B cell (primary cell): ENCODE measurements at regions not wholly inside any gene's neighbourhood (a gene's known extent, or its start where the extent isn't known, plus 50 kb on each side); places are given as distances from the start of the nearest gene placed in this dataset.

ENCODE experiments used
- ATAC-seq: fragments of 200-7000 bp; cut with Tn5 transposase; one replicate; pipeline ENCODE4 v1.10.0; 2021; ENCODE audit warnings: low read depth, mild to moderate bottlenecking, moderate number of reproducible peaks, moderate library complexity
- CTCF ChIA-PET: fragments of 350-600 bp; sonication (Branson Sonifier 250); formaldehyde crosslinking; loops from one replicate; lab custom pipeline; 2021; ENCODE audit warnings: antibody characterized with exemption, inconsistent platforms; lab: Charles Lee
- POLR2A ChIA-PET: fragments of 350-600 bp; sonication (Branson Sonifier 250); formaldehyde crosslinking; loops from one replicate; lab custom pipeline; 2021; ENCODE audit warnings: antibody characterized with exemption; lab: Charles Lee
- DNase-seq: peaks from one replicate; pipeline ENCODE4 v3.0.0; 2013
- H2AFZ ChIP-seq: 2 replicates; pipeline ENCODE4 v1.6.1; 2012; ENCODE audit warnings: mild to moderate bottlenecking, low read depth, low read length; ENCODE audit not compliant: insufficient read depth, poor library complexity, severe bottlenecking
- H3K27ac ChIP-seq, 2 donors: 1 replicate in 1 of 2; 2 replicates in 1 of 2; pipeline ENCODE4 v1.5.1; 2012 to 2013; ENCODE audit warnings: low read length in 2 of 2, mild to moderate bottlenecking in 2 of 2, moderate library complexity in 1 of 2
- H3K27me3 ChIP-seq, 4 experiments: fragments of 200-600 bp in 1 of 4; sonication (generic) in 1 of 4; replicated peaks in 1 of 4; 1 replicate in 2 of 4; 2 replicates in 2 of 4; pipeline versions ENCODE4 v1.6.1 to v1.7.0; 2013 to 2016; ENCODE audit warnings: low read length in 3 of 4, mild to moderate bottlenecking in 2 of 4, mixed read lengths in 1 of 4, moderate library complexity in 1 of 4; ENCODE audit not compliant: insufficient read depth in 4 of 4, control insufficient read depth in 3 of 4; ENCODE audit errors: control extremely low read depth in 1 of 4
- H3K36me3 ChIP-seq, 2 experiments: replicated peaks in 1 of 2; 1 replicate in 1 of 2; 2 replicates in 1 of 2; pipeline versions ENCODE4 v1.6.1 to v1.7.1; 2013; ENCODE audit warnings: low read length in 1 of 2; ENCODE audit not compliant: insufficient read depth in 2 of 2, control insufficient read depth in 1 of 2; ENCODE audit errors: control extremely low read depth in 1 of 2, extremely low read depth in 1 of 2
- H3K4me1 ChIP-seq, 2 donors: fragments of 200-600 bp in 1 of 2; sonication (generic) in 1 of 2; 1 replicate in 1 of 2; 2 replicates in 1 of 2; pipeline versions ENCODE4 v1.5.1 to v1.6.1; 2013 to 2017; ENCODE audit warnings: low read length in 2 of 2; ENCODE audit not compliant: control insufficient read depth in 2 of 2, insufficient read depth in 2 of 2
- H3K4me2 ChIP-seq: replicated peaks from 2 replicates; pipeline ENCODE3; 2012; ENCODE audit warnings: mild to moderate bottlenecking, low read depth, low read length; ENCODE audit not compliant: poor library complexity, severe bottlenecking
- H3K4me3 ChIP-seq, 5 experiments: fragments of 200-600 bp in 1 of 5; sonication (generic) in 1 of 5; 1 replicate in 3 of 5; 2 replicates in 2 of 5; pipeline versions ENCODE4 v1.5.1 to v1.7.0; 2011 to 2016; ENCODE audit warnings: low read length in 4 of 5, mild to moderate bottlenecking in 4 of 5, low read depth in 2 of 5, control low read depth in 1 of 5, moderate library complexity in 1 of 5; ENCODE audit not compliant: insufficient read depth in 1 of 5; ENCODE audit errors: control extremely low read depth in 1 of 5, extremely low read depth in 1 of 5
- H3K79me2 ChIP-seq: fragments of 200-600 bp; sonication (generic); one replicate; pipeline ENCODE4 v1.6.0; 2016; ENCODE audit warnings: low read length; ENCODE audit not compliant: control insufficient read depth, insufficient read depth
- H3K9ac ChIP-seq: fragments of 200-600 bp; sonication (generic); 2 replicates; pipeline ENCODE4 v1.6.1; 2017; ENCODE audit warnings: mild to moderate bottlenecking, low read length, moderate library complexity
- H3K9me3 ChIP-seq, 3 donors: one replicate each; pipeline versions ENCODE4 v1.6.1 to v1.7.1; 2013; ENCODE audit warnings: low read length in 2 of 3; ENCODE audit not compliant: control insufficient read depth in 2 of 3, insufficient read depth in 1 of 3; ENCODE audit errors: control extremely low read depth in 1 of 3
- H4K20me1 ChIP-seq: 2 replicates; pipeline ENCODE4 v1.6.0; 2012; ENCODE audit warnings: mild to moderate bottlenecking, low read length; ENCODE audit not compliant: insufficient read depth, control insufficient read depth, poor library complexity, severe bottlenecking
- H3K27ac Mint-ChIP-seq: one replicate; pipeline ENCODE4 v1.8.0; 2021; ENCODE audit warnings: mixed read lengths
- H3K27me3 Mint-ChIP-seq: one replicate; pipeline ENCODE4 v1.8.0; 2021; ENCODE audit warnings: mixed read lengths
- H3K4me1 Mint-ChIP-seq: one replicate; pipeline ENCODE4 v1.8.0; 2021; ENCODE audit warnings: mixed read lengths
- H3K4me3 Mint-ChIP-seq: one replicate; pipeline ENCODE4 v1.8.0; 2021; ENCODE audit warnings: mixed read lengths
- H3K9me3 Mint-ChIP-seq: one replicate; pipeline ENCODE4 v1.8.0; 2022; ENCODE audit warnings: mixed read lengths; ENCODE audit not compliant: insufficient read depth
- CTCF ChIP-seq: fragments of 200-600 bp; IDR thresholded peaks from one replicate; pipeline ENCODE4 v1.8.0; 2022; ENCODE audit warnings: antibody characterized with exemption, mild to moderate bottlenecking
- EZH2 ChIP-seq: IDR thresholded peaks from 2 replicates; pipeline ENCODE4 v1.6.1; 2012; ENCODE audit warnings: borderline replicate concordance, low read depth, mild to moderate bottlenecking, moderate library complexity, low read length; ENCODE audit not compliant: insufficient read depth, poor library complexity, severe bottlenecking
- WGBS: methylation state at CpG from one replicate; pipeline ENCODE4 v1.1.5; 2013; ENCODE audit warnings: missing lambda C conversion rate; ENCODE audit not compliant: insufficient coverage; 5-methylcytosine and 5-hydroxymethylcytosine counted together
- intact Hi-C: fragments of 100-400 bp; cut with micrococcal nuclease; formaldehyde crosslinking; loops from one replicate; pipeline ENCODE4 v1.10.0; 2022

- H3K79me2 ChIP-seq, result no peaks in the 10 kb centered on the region
- Mint-ChIP-seq H3K27ac (no peak overlapping the region), H3K9me3 (no peaks in the 10 kb centered on the region), H3K27me3 (peaks cover 3% of the 10 kb centered on the region), H3K4me3 (no peak overlapping the region), H3K4me1 (no peaks in the 10 kb centered on the region)
- intact Hi-C loops, result no loop called here
- TF ChIP-seq EZH2, result no peak
- TF ChIP-seq CTCF, result no peak
- H3K4me2 ChIP-seq, result no peak overlapping the region
- H4K20me1 ChIP-seq, result no peaks in the 10 kb centered on the region
- no peak for DNase-seq
- POLR2A ChIA-PET, result no interaction called here
- ATAC-seq, result no peak
- CTCF ChIA-PET, result interaction anchor here (1.2 to 3.0 kb wide), 5 partner anchors 8 to 552 kb away, joined by 3 to 11 read pairs (median 7); no protein-coding TSS in a partner anchor
- no peak overlapping the region for H3K9ac ChIP-seq
- no peak overlapping the region for H2AFZ ChIP-seq
- no peaks in the 10 kb centered on the region for H3K4me1 ChIP-seq
- no peak overlapping the region for H3K4me3 ChIP-seq
- WGBS, result 100% methylated on average over 1 of the region's 2 CpGs
- no peaks in the 10 kb centered on the region for H3K27me3 ChIP-seq
- no peaks in the 10 kb centered on the region for H3K9me3 ChIP-seq
- H3K36me3 ChIP-seq, result no peaks in the 10 kb centered on the region
- H3K27ac ChIP-seq, result no peak overlapping the region
These were observed 148.0 kb downstream of the SLC38A4 start for GRCh38 chr12:46677749-46678148.

GRCh38 chr12:46676797-46677520 is 148.8 kb downstream of the SLC38A4 start:
- no peak overlapping the region for H3K4me2 ChIP-seq
- POLR2A ChIA-PET, result no interaction called here
- intact Hi-C loops, result no loop called here

More at GRCh38 chr12:46676797-46677520, 148.8 kb downstream of the SLC38A4 start:
- Histone ChIP-seq H3K27me3 (no peaks in the 10 kb centered on the region), H3K9me3 (no peaks in the 10 kb centered on the region), H4K20me1 (no peaks in the 10 kb centered on the region), H3K4me3 (no peak overlapping the region), H3K4me1 (no peaks in the 10 kb centered on the region), H3K36me3 (no peaks in the 10 kb centered on the region), H2AFZ (no peak overlapping the region), H3K79me2 (no peaks in the 10 kb centered on the region), H3K9ac (no peak overlapping the region), H3K27ac (no peak overlapping the region)
- Mint-ChIP-seq H3K4me1 (no peaks in the 10 kb centered on the region), H3K27me3 (peaks cover 3% of the 10 kb centered on the region), H3K9me3 (no peaks in the 10 kb centered on the region), H3K27ac (no peak overlapping the region), H3K4me3 (no peak overlapping the region)
- ATAC-seq, result no peak
- CTCF ChIA-PET, result interaction anchor here (1.0 to 3.0 kb wide), 8 partner anchors 9 to 551 kb away, joined by 3 to 11 read pairs (median 6); no protein-coding TSS in a partner anchor
- 96% methylated on average over 3 of the region's 7 CpGs for WGBS
- DNase-seq, result no peak
- TF ChIP-seq EZH2, result no peak
- TF ChIP-seq CTCF, result no peak
